K562 (cell line): ENCODE measurements at regions not wholly inside any gene's neighbourhood (a gene's known extent, or its start where the extent isn't known, plus 50 kb on each side); places are given as distances from the start of the nearest gene placed in this dataset.
A peak's percentile ranks its signal among the peaks of the same experiment; 100 is the strongest.

Experiments
- ATAC-seq: fragments of 200-7000 bp; cut with Tn5 transposase; 3 replicates; pipeline ENCODE4 v1.9.1; 2020; ENCODE audit warnings: moderate library complexity
- BruUV-seq: library from RNA; stranded (reverse); fragments of 400-500 nt; replicated peaks from 2 replicates; lab custom pipeline; 2021; lab: Mats Ljungman, UMichigan
- CTCF ChIA-PET: fragments of 300-600 bp; formaldehyde crosslinking; extraction: SDS; loops from one replicate; lab custom pipeline; 2021; ENCODE audit warnings: low intra/inter-chr PET ratio; lab: Yijun Ruan, JAX
- POLR2A ChIA-PET: fragments of 300-600, 350-650 bp; sonication (Branson Sonifier 250); formaldehyde crosslinking; extraction: SDS; loops from one replicate; lab custom pipeline; 2021; ENCODE audit warnings: antibody characterized with exemption, inconsistent platforms; lab: Yijun Ruan, JAX
- DNase-seq, 4 experiments: peaks; one replicate each; pipeline versions ENCODE4 v3.0.0 to v3.0.0-alpha.2; 2011 to 2018; ENCODE audit warnings: low spot score in 3 of 4, mixed read lengths in 3 of 4; ENCODE audit errors: extremely low read depth in 1 of 4
- FAIRE-seq: peaks from 2 replicates; lab custom pipeline; 2011; peaks lifted over from hg19 to GRCh38; lab: Jason Lieb, UNC
- H2AFZ ChIP-seq: 2 replicates; pipeline ENCODE4 v1.6.0; 2011; ENCODE audit warnings: low read depth, low read length, control low read depth, inconsistent platforms
- H3K27ac ChIP-seq: fragments of 200-600 bp; 3 replicates; pipeline ENCODE4 v1.8.0; 2011; ENCODE audit warnings: low read depth, mild to moderate bottlenecking, control low read depth, inconsistent platforms, low read length, moderate library complexity, mixed read lengths; ENCODE audit errors: extremely low read depth
- H3K27me3 ChIP-seq, 2 experiments: fragments of 300-600 bp in 1 of 2; 2 replicates in 1 of 2; 3 replicates in 1 of 2; pipeline versions ENCODE4 v1.6.0 to v1.8.0; 2011; ENCODE audit warnings: inconsistent platforms in 2 of 2, low read length in 2 of 2, mild to moderate bottlenecking in 1 of 2, mixed read lengths in 1 of 2, moderate library complexity in 1 of 2; ENCODE audit not compliant: control insufficient read depth in 2 of 2, insufficient read depth in 2 of 2
- H3K36me3 ChIP-seq: fragments of 300-600 bp; 3 replicates; pipeline ENCODE4 v1.8.0; 2011; ENCODE audit warnings: mild to moderate bottlenecking, low read length, inconsistent platforms; ENCODE audit not compliant: control insufficient read depth, insufficient read depth
- H3K4me1 ChIP-seq, 2 experiments: fragments of 200-600 bp in 1 of 2; replicated peaks in 1 of 2; 2 replicates in 1 of 2; 3 replicates in 1 of 2; pipeline versions ENCODE4 v1.5.1 to v1.8.0; 2011; ENCODE audit warnings: inconsistent platforms in 2 of 2, low read length in 2 of 2, mild to moderate bottlenecking in 1 of 2, mixed read lengths in 1 of 2, moderate library complexity in 1 of 2; ENCODE audit not compliant: control insufficient read depth in 2 of 2, insufficient read depth in 2 of 2
- H3K4me2 ChIP-seq: 2 replicates; pipeline ENCODE4 v1.6.1; 2011; ENCODE audit warnings: low read length, control low read depth, inconsistent platforms, mixed read lengths; ENCODE audit not compliant: insufficient read depth
- H3K4me3 ChIP-seq: fragments of 200-600 bp; sonication (generic), shearing (Covaris generic); 2 replicates; pipeline ENCODE4 v1.5.1; 2016; ENCODE audit warnings: control low read depth, inconsistent platforms
- H3K79me2 ChIP-seq: fragments of 200-600 bp; 3 replicates; pipeline ENCODE4 v1.8.0; 2011; ENCODE audit warnings: low read length, inconsistent platforms; ENCODE audit not compliant: control insufficient read depth, insufficient read depth
- H3K9ac ChIP-seq, 2 experiments: 2 replicates each; pipeline versions ENCODE4 v1.6.0 to v1.6.1; 2011; ENCODE audit warnings: low read depth in 2 of 2, low read length in 2 of 2, control low read depth in 1 of 2, inconsistent platforms in 1 of 2, mild to moderate bottlenecking in 1 of 2, mixed read lengths in 1 of 2; ENCODE audit not compliant: insufficient read depth in 1 of 2
- H3K9me1 ChIP-seq: one replicate; pipeline ENCODE4 v1.6.0; 2011; ENCODE audit warnings: inconsistent platforms, mild to moderate bottlenecking, low read length, moderate library complexity; ENCODE audit not compliant: control insufficient read depth, insufficient read depth
- H3K9me3 ChIP-seq: replicated peaks from 2 replicates; pipeline ENCODE4 v1.5.1; 2011; ENCODE audit warnings: low read depth, low read length, inconsistent platforms; ENCODE audit not compliant: control insufficient read depth, insufficient read depth
- H4K20me1 ChIP-seq: replicated peaks from 2 replicates; pipeline ENCODE4 v1.6.1; 2011; ENCODE audit warnings: low read length, inconsistent platforms, mixed read lengths; ENCODE audit not compliant: control insufficient read depth, insufficient read depth
- PBX2 ChIP-seq, 2 experiments: IDR thresholded peaks in 1 of 2; conservative IDR thresholded peaks in 1 of 2; 2 replicates each; pipeline ENCODE4 v1.6.1; 2016; ENCODE audit warnings: low read depth in 2 of 2, mild to moderate bottlenecking in 1 of 2, missing compliant biosample characterization in 1 of 2, missing genetic modification characterization in 1 of 2, moderate library complexity in 1 of 2
- ZBTB34 ChIP-seq: fragments of 250-450 bp; sonication (Bioruptor Pico); IDR thresholded peaks from 2 replicates; pipeline ENCODE4 v1.8.0; 2021; ENCODE audit warnings: mild to moderate bottlenecking, moderate library complexity
- ZNF184 ChIP-seq: sonication (generic); formaldehyde crosslinking; IDR thresholded peaks from 2 replicates; pipeline ENCODE4 v1.5.0; 2020; ENCODE audit warnings: missing genetic modification reagents
- WGBS: fragments of 100-300 bp; shearing (Covaris generic); methylation state at CpG from one replicate; pipeline ENCODE4 v1.1.6; 2016; ENCODE audit warnings: low coverage, mixed read lengths; ENCODE audit not compliant: insufficient coverage; ENCODE audit errors: missing lambda C conversion rate; 5-methylcytosine and 5-hydroxymethylcytosine counted together
- in situ Hi-C: fragments of 300-500 bp; cut with MboI; formaldehyde crosslinking; loops from 4 replicates; pipeline ENCODE4 v1.15.0; 2018; ENCODE audit warnings: inconsistent platforms, mixed read lengths
- intact Hi-C: fragments of 100-400 bp; cut with micrococcal nuclease; formaldehyde crosslinking; loops from 2 replicates; pipeline ENCODE4 v1.14.2; 2022
- TF ChIP-seq, protein P1 (sequence below): sonication (generic); IDR thresholded peaks from 2 replicates; pipeline ENCODE4 v1.6.1; 2016

GRCh38 chr9:107782381-107782780 is 292.8 kb upstream of the KLF4 start:
- POLR2A ChIA-PET = interaction anchor here (1.2 to 1.5 kb wide), 2 partner anchors 10 to 31 kb away, joined by 3 to 5 read pairs; no protein-coding TSS in a partner anchor
- BruUV-seq = no TSS peak

More at GRCh38 chr9:107782381-107782780, 292.8 kb upstream of the KLF4 start:
- H3K27me3 ChIP-seq = no peaks in the 10 kb centered on the region
- H3K36me3 ChIP-seq = no peaks in the 10 kb centered on the region
- WGBS = 38% methylated on average over 3 of the region's 3 CpGs
- no peak overlapping the region for H3K9ac ChIP-seq
- intact Hi-C loops (loop anchor here (10.0 kb wide), 1 partner anchor 312 kb away; no protein-coding TSS in a partner anchor), in situ Hi-C loops (no loop called here)
- TF ChIP-seq, protein P1, sequence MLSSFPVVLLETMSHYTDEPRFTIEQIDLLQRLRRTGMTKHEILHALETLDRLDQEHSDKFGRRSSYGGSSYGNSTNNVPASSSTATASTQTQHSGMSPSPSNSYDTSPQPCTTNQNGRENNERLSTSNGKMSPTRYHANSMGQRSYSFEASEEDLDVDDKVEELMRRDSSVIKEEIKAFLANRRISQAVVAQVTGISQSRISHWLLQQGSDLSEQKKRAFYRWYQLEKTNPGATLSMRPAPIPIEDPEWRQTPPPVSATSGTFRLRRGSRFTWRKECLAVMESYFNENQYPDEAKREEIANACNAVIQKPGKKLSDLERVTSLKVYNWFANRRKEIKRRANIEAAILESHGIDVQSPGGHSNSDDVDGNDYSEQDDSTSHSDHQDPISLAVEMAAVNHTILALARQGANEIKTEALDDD = 0 out of 2 replicates have a peak, but pooled peaks have one; percentile 20
- TF ChIP-seq PBX2 (CRISPR knock-in tag; IDR thresholded peaks at IDR 0.05; ENCODE audit: low read depth) = no peak
- TF ChIP-seq PBX2 (tag; conservative IDR thresholded peaks at IDR 0.05; ENCODE audit: low read depth) = no peak
- TF ChIP-seq ZNF184 (CRISPR knock-in tag) = no peak
- TF ChIP-seq ZBTB34 (CRISPR knock-in tag) = no peak
- CTCF ChIA-PET = no interaction called here
- peak overlapping the region; percentile 25 for H2AFZ ChIP-seq
- no peaks in the 10 kb centered on the region for H3K79me2 ChIP-seq
- no peak overlapping the region for H3K4me3 ChIP-seq
- FAIRE-seq (no peak), DNase-seq (no peak), ATAC-seq (no peak)
- no peaks in the 10 kb centered on the region for H3K9me3 ChIP-seq
- H3K9me1 ChIP-seq = no peaks in the 10 kb centered on the region
- no peaks in the 10 kb centered on the region for H4K20me1 ChIP-seq
- no peak overlapping the region for H3K4me2 ChIP-seq
- H3K27ac ChIP-seq = no peak overlapping the region
- H3K4me1 ChIP-seq = peaks cover 16 to 32% of the 10 kb centered on the region in 2 experiments
